Neuronal stem cell (in vitro differentiated cells): ENCODE measurements at regions not wholly inside any gene's neighbourhood (a gene's known extent, or its start where the extent isn't known, plus 50 kb on each side); places are given as distances from the start of the nearest gene placed in this dataset.

Experiments used
- DNase-seq: peaks from one replicate; pipeline ENCODE4 v3.0.0-alpha.2; 2013; ENCODE audit warnings: low spot score
- H2AFZ ChIP-seq: one replicate; pipeline ENCODE4 v1.6.1; 2013; ENCODE audit warnings: mild to moderate bottlenecking, low read length, inconsistent platforms
- H2AK5ac ChIP-seq: 2 replicates; pipeline ENCODE4 v1.6.1; 2013; ENCODE audit warnings: low read depth, mild to moderate bottlenecking, inconsistent platforms, low read length, moderate library complexity, mixed read lengths
- H2BK120ac ChIP-seq: 2 replicates; pipeline ENCODE4 v1.6.1; 2013; ENCODE audit warnings: low read depth, mild to moderate bottlenecking, inconsistent platforms, low read length, moderate library complexity, mixed read lengths
- H2BK12ac ChIP-seq: one replicate; pipeline ENCODE4 v1.6.1; 2013; ENCODE audit warnings: low read length, inconsistent platforms
- H2BK15ac ChIP-seq: 2 replicates; pipeline ENCODE4 v1.6.1; 2013; ENCODE audit warnings: mild to moderate bottlenecking, low read length, inconsistent platforms, mixed read lengths
- H2BK5ac ChIP-seq: one replicate; pipeline ENCODE4 v1.6.1; 2013; ENCODE audit warnings: inconsistent platforms, mild to moderate bottlenecking, low read length, moderate library complexity
- H3K14ac ChIP-seq: one replicate; pipeline ENCODE4 v1.6.1; 2013; ENCODE audit warnings: low read length, inconsistent platforms
- H3K18ac ChIP-seq: 2 replicates; pipeline ENCODE4 v1.6.1; 2013; ENCODE audit warnings: low read length, inconsistent platforms
- H3K23ac ChIP-seq: 2 replicates; pipeline ENCODE4 v1.6.1; 2013; ENCODE audit warnings: low read depth, mild to moderate bottlenecking, mixed read lengths, low read length, inconsistent platforms; ENCODE audit not compliant: poor library complexity
- H3K27ac ChIP-seq: replicated peaks from 3 replicates; pipeline ENCODE4 v1.5.1; 2013; ENCODE audit warnings: low read length, inconsistent platforms
- H3K27me3 ChIP-seq, 3 experiments: 2 replicates each; pipeline ENCODE4 v1.6.1; 2013; ENCODE audit warnings: low read length in 3 of 3, mild to moderate bottlenecking in 2 of 3, inconsistent platforms in 1 of 3, low read depth in 1 of 3, mixed read lengths in 1 of 3, moderate library complexity in 1 of 3; ENCODE audit not compliant: control insufficient read depth in 3 of 3, insufficient read depth in 3 of 3
- H3K36me3 ChIP-seq, 2 donors: replicated peaks in 1 of 2; 2 replicates each; pipeline ENCODE4 v1.6.1; 2013; ENCODE audit warnings: low read length in 2 of 2; ENCODE audit not compliant: control insufficient read depth in 2 of 2, insufficient read depth in 2 of 2
- H3K4ac ChIP-seq: 2 replicates; pipeline ENCODE4 v1.6.1; 2013; ENCODE audit warnings: inconsistent platforms, mild to moderate bottlenecking, low read length, moderate library complexity
- H3K4me1 ChIP-seq, 2 donors: 1 replicate in 1 of 2; 2 replicates in 1 of 2; pipeline ENCODE4 v1.6.1; 2013; ENCODE audit warnings: low read length in 2 of 2, low read depth in 1 of 2; ENCODE audit not compliant: control insufficient read depth in 2 of 2, insufficient read depth in 1 of 2
- H3K4me2 ChIP-seq: one replicate; pipeline ENCODE4 v1.6.1; 2013; ENCODE audit warnings: mild to moderate bottlenecking, low read length, inconsistent platforms; ENCODE audit not compliant: insufficient read depth, poor library complexity, severe bottlenecking
- H3K4me3 ChIP-seq, 2 donors: 2 replicates each; pipeline ENCODE4 v1.5.1; 2013; ENCODE audit warnings: low read length in 2 of 2, mild to moderate bottlenecking in 2 of 2, inconsistent platforms in 1 of 2, moderate library complexity in 1 of 2
- H3K79me1 ChIP-seq: one replicate; pipeline ENCODE4 v1.6.1; 2013; ENCODE audit warnings: low read depth, mild to moderate bottlenecking, inconsistent platforms, low read length, moderate library complexity
- H3K9ac ChIP-seq: one replicate; pipeline ENCODE4 v1.6.1; 2013; ENCODE audit warnings: mild to moderate bottlenecking, low read depth, low read length, inconsistent platforms; ENCODE audit not compliant: poor library complexity
- H3K9me3 ChIP-seq, 2 donors: replicated peaks in 1 of 2; 2 replicates each; pipeline versions ENCODE3 to v1.6.1; 2013; ENCODE audit warnings: low read length in 2 of 2, mild to moderate bottlenecking in 2 of 2, inconsistent platforms in 1 of 2, low read depth in 1 of 2, mixed read lengths in 1 of 2, moderate library complexity in 1 of 2; ENCODE audit not compliant: control insufficient read depth in 2 of 2, insufficient read depth in 1 of 2
- H4K8ac ChIP-seq: one replicate; pipeline ENCODE4 v1.6.1; 2013; ENCODE audit warnings: low read depth, mild to moderate bottlenecking, inconsistent platforms, low read length, moderate library complexity
- H4K91ac ChIP-seq: one replicate; pipeline ENCODE4 v1.6.1; 2013; ENCODE audit warnings: low read length, low read depth, mild to moderate bottlenecking, inconsistent platforms; ENCODE audit not compliant: poor library complexity
- WGBS, 2 donors: extraction: QIAGEN DNeasy Blood & Tissue Kit; methylation state at CpG; one replicate each; pipeline ENCODE4 v1.1.7; 2013; ENCODE audit warnings: missing lambda C conversion rate in 2 of 2, mixed read lengths in 1 of 2; ENCODE audit not compliant: insufficient read length in 2 of 2, insufficient replicate concordance in 1 of 2; ENCODE audit errors: extremely low coverage in 2 of 2; 5-methylcytosine and 5-hydroxymethylcytosine counted together

GRCh38 chr5:97560599-97560993 lies 377.5 kb upstream of the RIOK2 start:
- Histone ChIP-seq H3K4me1 (no peaks in the 10 kb centered on the region), H3K27me3 (no peaks in the 10 kb centered on the region), H3K4me2 (no peak overlapping the region), H3K9ac (no peak overlapping the region), H2BK120ac (no peak overlapping the region), H2BK5ac (no peak overlapping the region), H4K91ac (no peak overlapping the region), H2AFZ (peak overlapping the region; percentile 30), H3K4ac (no peak overlapping the region), H3K23ac (no peak overlapping the region), H3K18ac (no peak overlapping the region), H3K36me3 (peaks cover 0 to 2% of the 10 kb centered on the region in 2 donors), H3K27ac (no peak overlapping the region), H2BK15ac (no peak overlapping the region), H3K14ac (no peak overlapping the region), H3K79me1 (no peaks in the 10 kb centered on the region), H4K8ac (no peak overlapping the region), H3K9me3 (peaks cover 0 to 1% of the 10 kb centered on the region in 2 donors), H2BK12ac (no peak overlapping the region), H2AK5ac (no peak overlapping the region), H3K4me3 (no peak overlapping the region)
- DNase-seq, result no peak
- no CpG with 5 or more reads among the region's 1 CpG for WGBS, 2 donors

- no peak overlapping the region for H3K18ac ChIP-seq
- H3K4me1 ChIP-seq, result no peaks in the 10 kb centered on the region
- no peaks in the 10 kb centered on the region for H3K79me1 ChIP-seq
- no peak overlapping the region for H3K4me3 ChIP-seq
- H2BK5ac ChIP-seq, result no peak overlapping the region
- DNase-seq, result no peak
- no peak overlapping the region for H4K8ac ChIP-seq
- no peak overlapping the region for H2BK15ac ChIP-seq
- no peak overlapping the region for H2BK12ac ChIP-seq
- H2AK5ac ChIP-seq, result no peak overlapping the region
- no peaks in the 10 kb centered on the region for H3K27me3 ChIP-seq
- no peak overlapping the region for H3K9ac ChIP-seq
- H3K4me2 ChIP-seq, result no peak overlapping the region
- peaks cover 0 to 2% of the 10 kb centered on the region in 2 donors for H3K9me3 ChIP-seq
- H3K23ac ChIP-seq, result no peak overlapping the region
- peaks cover 0 to 2% of the 10 kb centered on the region in 2 donors for H3K36me3 ChIP-seq
- H3K14ac ChIP-seq, result no peak overlapping the region
- H4K91ac ChIP-seq, result no peak overlapping the region
- no peak overlapping the region for H3K4ac ChIP-seq
- no peak overlapping the region for H2AFZ ChIP-seq
- WGBS, 2 donors, result no CpG with 5 or more reads among the region's 2 CpGs
- no peak overlapping the region for H3K27ac ChIP-seq
- no peak overlapping the region for H2BK120ac ChIP-seq
These were observed 380.1 kb upstream of the RIOK2 start for GRCh38 chr5:97563050-97563657.

- H2BK5ac ChIP-seq, result no peak overlapping the region
- H3K18ac ChIP-seq, result no peak overlapping the region
- no peak overlapping the region for H4K91ac ChIP-seq
- H3K79me1 ChIP-seq, result no peaks in the 10 kb centered on the region
- no peak overlapping the region for H3K4ac ChIP-seq
- H3K9me3 ChIP-seq, result peaks cover 11 to 18% of the 10 kb centered on the region in 2 donors
- H2BK12ac ChIP-seq, result no peak overlapping the region
- H3K4me1 ChIP-seq, result no peaks in the 10 kb centered on the region
- no peak overlapping the region for H2AFZ ChIP-seq
- no peak overlapping the region for H3K4me3 ChIP-seq
- no peak overlapping the region for H3K23ac ChIP-seq
- H3K9ac ChIP-seq, result no peak overlapping the region
- no peak overlapping the region for H2BK15ac ChIP-seq
- DNase-seq, result no peak
- no peak overlapping the region for H3K27ac ChIP-seq
- no peaks in the 10 kb centered on the region for H3K27me3 ChIP-seq
- H2AK5ac ChIP-seq, result no peak overlapping the region
- no peak overlapping the region for H3K4me2 ChIP-seq
- H2BK120ac ChIP-seq, result no peak overlapping the region
- no peaks in the 10 kb centered on the region for H3K36me3 ChIP-seq
- no peak overlapping the region for H4K8ac ChIP-seq
- no peak overlapping the region for H3K14ac ChIP-seq
These were observed 385.3 kb upstream of the RIOK2 start for GRCh38 chr5:97568382-97568781.

- Histone ChIP-seq H2BK120ac (no peak overlapping the region), H2BK15ac (no peak overlapping the region), H3K9ac (no peak overlapping the region), H3K27ac (no peak overlapping the region), H2BK12ac (no peak overlapping the region), H3K14ac (no peak overlapping the region), H3K4me1 (no peaks in the 10 kb centered on the region), H4K91ac (no peak overlapping the region), H3K4me2 (no peak overlapping the region), H3K79me1 (no peaks in the 10 kb centered on the region), H2AK5ac (no peak overlapping the region), H3K18ac (no peak overlapping the region), H3K27me3 (no peaks in the 10 kb centered on the region), H2AFZ (no peak overlapping the region), H3K9me3 (peaks cover 11 to 18% of the 10 kb centered on the region in 2 donors), H2BK5ac (no peak overlapping the region), H4K8ac (no peak overlapping the region), H3K4ac (no peak overlapping the region), H3K23ac (no peak overlapping the region), H3K36me3 (no peaks in the 10 kb centered on the region), H3K4me3 (no peak overlapping the region)
- WGBS, 2 donors, result no CpG with 5 or more reads among the region's 1 CpG
- DNase-seq, result no peak
These were observed 387.2 kb upstream of the RIOK2 start for GRCh38 chr5:97570242-97570641.
